Activated B cell treated with CpG ODN at 0.5 μM for 24 hours (primary cell): ENCODE measurements at regions not wholly inside any gene's neighbourhood (a gene's known extent, or its start where the extent isn't known, plus 50 kb on each side); places are given as distances from the start of the nearest gene placed in this dataset.

Experiments used
- ATAC-seq: fragments of 200-7000 bp; cut with Tn5 transposase; one replicate; pipeline ENCODE4 v1.10.0; 2021; ENCODE audit warnings: low read depth, mild to moderate bottlenecking, moderate library complexity
- CTCF ChIA-PET: fragments of 350-600 bp; sonication (Branson Sonifier 250); formaldehyde crosslinking; loops from one replicate; lab custom pipeline; 2021; ENCODE audit warnings: antibody characterized with exemption; lab: Charles Lee
- POLR2A ChIA-PET: fragments of 350-600 bp; sonication (Branson Sonifier 250); formaldehyde crosslinking; loops from one replicate; lab custom pipeline; 2021; ENCODE audit warnings: antibody characterized with exemption; lab: Charles Lee
- DNase-seq: peaks from one replicate; pipeline ENCODE4 v3.0.0; 2022
- H3K27ac Mint-ChIP-seq: one replicate; pipeline ENCODE4 v1.8.0; 2020; ENCODE audit warnings: mixed read lengths
- H3K27me3 Mint-ChIP-seq: one replicate; pipeline ENCODE4 v1.8.0; 2021; ENCODE audit warnings: mixed read lengths
- H3K36me3 Mint-ChIP-seq: one replicate; pipeline ENCODE4 v1.8.0; 2021; ENCODE audit warnings: low read depth, mixed read lengths
- H3K4me1 Mint-ChIP-seq: one replicate; pipeline ENCODE4 v1.8.0; 2021; ENCODE audit warnings: mixed read lengths
- H3K4me3 Mint-ChIP-seq: one replicate; pipeline ENCODE4 v1.8.0; 2020; ENCODE audit warnings: mild to moderate bottlenecking, mixed read lengths
- H3K9me3 Mint-ChIP-seq: one replicate; pipeline ENCODE4 v1.8.0; 2020; ENCODE audit warnings: mixed read lengths
- CTCF ChIP-seq: fragments of 200-600 bp; IDR thresholded peaks from one replicate; pipeline ENCODE4 v1.8.0; 2022; ENCODE audit warnings: antibody characterized with exemption, mild to moderate bottlenecking
- intact Hi-C: fragments of 100-400 bp; cut with micrococcal nuclease; formaldehyde crosslinking; loops from one replicate; pipeline ENCODE4 v1.15.1; 2024

- no peak overlapping the region for H3K4me3 Mint-ChIP-seq
- CTCF ChIA-PET: no interaction called here
- POLR2A ChIA-PET: no interaction called here
- H3K4me1 Mint-ChIP-seq: no peaks in the 10 kb centered on the region
- ATAC-seq (no peak), DNase-seq (no peak)
- no peak overlapping the region for H3K27ac Mint-ChIP-seq
- intact Hi-C loops: no loop called here
- no peaks in the 10 kb centered on the region for H3K27me3 Mint-ChIP-seq
- H3K9me3 Mint-ChIP-seq: peaks cover 9% of the 10 kb centered on the region
- H3K36me3 Mint-ChIP-seq: no peaks in the 10 kb centered on the region
- TF ChIP-seq CTCF: no peak
Measured at GRCh38 chr13:50412046-50412617, 396.9 kb downstream of the KCNRG start.

DNA sequence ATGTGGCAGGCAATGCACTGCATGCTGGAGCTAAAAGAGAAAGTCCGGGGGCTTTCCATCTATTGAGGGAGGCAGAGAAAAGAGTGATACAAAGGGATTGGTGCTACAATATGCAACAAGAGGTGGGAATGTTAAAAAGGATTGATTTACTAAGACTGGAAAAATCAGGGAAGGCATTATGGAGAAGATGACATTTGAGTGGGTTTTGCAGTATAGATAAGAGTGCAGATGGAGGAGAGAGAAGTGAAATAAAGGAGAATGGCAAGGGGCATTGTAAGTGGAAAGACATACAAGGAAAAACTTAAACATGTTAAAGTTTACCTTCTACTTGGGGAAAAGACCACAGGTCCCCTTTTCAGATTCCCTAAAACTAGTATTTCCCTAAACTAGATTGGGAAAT, 399.4 kb downstream of the KCNRG start:
- no peaks in the 10 kb centered on the region for H3K4me1 Mint-ChIP-seq
- POLR2A ChIA-PET: no interaction called here
- CTCF ChIA-PET: no interaction called here

GRCh38 chr13:50415428-50415827, 400.2 kb downstream of the KCNRG start:
- CTCF ChIA-PET: no interaction called here
- H3K4me3 Mint-ChIP-seq: no peak overlapping the region

More for the DNA sequence above, 399.4 kb downstream of the KCNRG start:
- no peak overlapping the region for H3K27ac Mint-ChIP-seq
- H3K27me3 Mint-ChIP-seq: no peaks in the 10 kb centered on the region
- peaks cover 9% of the 10 kb centered on the region for H3K9me3 Mint-ChIP-seq
- H3K4me3 Mint-ChIP-seq: no peak overlapping the region
- no peaks in the 10 kb centered on the region for H3K36me3 Mint-ChIP-seq
- intact Hi-C loops: no loop called here
- no peak for TF ChIP-seq CTCF
- no peak for DNase-seq
- no peak for ATAC-seq

DNA sequence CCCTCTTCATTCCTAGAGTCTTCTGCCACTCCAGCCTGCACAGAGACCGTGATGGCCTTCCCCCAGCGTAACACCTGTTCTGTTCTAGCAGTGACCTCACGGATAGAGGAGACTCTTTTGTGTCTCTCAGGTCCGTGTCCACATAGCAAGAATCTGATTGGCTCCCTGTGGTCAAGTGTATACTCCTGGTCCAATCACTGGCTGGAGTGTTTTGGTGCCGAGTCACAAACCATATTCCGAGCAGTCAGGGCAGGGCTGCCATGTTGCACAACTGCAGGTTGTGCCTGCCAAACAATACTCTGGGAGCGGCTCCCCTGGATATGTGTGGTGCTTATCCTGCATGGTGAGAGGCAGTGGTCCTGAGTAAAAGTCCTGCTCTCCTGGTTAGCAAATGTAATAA, 402.4 kb downstream of the KCNRG start:
- H3K9me3 Mint-ChIP-seq: peaks cover 9% of the 10 kb centered on the region
- no peak overlapping the region for H3K4me3 Mint-ChIP-seq
- no peak overlapping the region for H3K27ac Mint-ChIP-seq
- no peak for ATAC-seq
- ChIA-PET CTCF (no interaction called here), POLR2A (no interaction called here)
- no peak for DNase-seq
- H3K27me3 Mint-ChIP-seq: no peaks in the 10 kb centered on the region
- peaks cover 6% of the 10 kb centered on the region for H3K4me1 Mint-ChIP-seq
- no peaks in the 10 kb centered on the region for H3K36me3 Mint-ChIP-seq
- TF ChIP-seq CTCF: no peak
- intact Hi-C loops: no loop called here

More at GRCh38 chr13:50415428-50415827, 400.2 kb downstream of the KCNRG start:
- Mint-ChIP-seq H3K9me3 (peaks cover 9% of the 10 kb centered on the region), H3K4me1 (no peaks in the 10 kb centered on the region), H3K36me3 (no peaks in the 10 kb centered on the region), H3K27me3 (no peaks in the 10 kb centered on the region), H3K27ac (no peak overlapping the region)
- DNase-seq: no peak
- no peak for ATAC-seq
- intact Hi-C loops: no loop called here
- TF ChIP-seq CTCF: no peak
- POLR2A ChIA-PET: no interaction called here

DNA sequence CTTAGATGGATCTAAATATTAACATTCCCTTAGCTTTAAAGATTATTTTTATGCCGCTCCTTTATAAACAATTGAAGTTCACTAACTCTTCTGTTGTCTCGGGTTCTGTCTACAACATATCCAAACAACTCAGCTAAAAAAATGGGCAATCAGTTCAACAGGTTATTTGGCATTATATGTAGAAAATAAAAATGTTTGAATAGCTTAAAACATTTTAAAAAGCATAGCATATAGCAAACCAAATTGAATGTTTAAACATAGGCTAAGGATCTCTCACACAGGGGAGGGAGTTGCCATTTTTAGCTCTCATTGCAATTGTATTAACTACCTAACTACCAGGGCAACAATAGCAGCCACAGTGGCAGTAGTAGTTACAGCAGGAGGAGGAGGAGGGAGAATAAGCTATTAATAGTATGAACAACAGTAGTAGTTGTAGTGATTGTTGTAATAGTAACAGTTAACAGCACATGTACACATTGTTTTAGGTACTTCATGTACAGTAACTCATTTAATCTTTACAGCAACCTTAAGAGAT, 404.2 kb downstream of the KCNRG start:
- CTCF ChIA-PET: interaction anchor here (0.7 kb wide), 1 partner anchor 422 kb away, joined by 3 read pairs; the partner anchor contains the start of gene TRIM13
- Mint-ChIP-seq H3K27ac (no peak overlapping the region), H3K9me3 (peaks cover 9% of the 10 kb centered on the region), H3K4me1 (peaks cover 7% of the 10 kb centered on the region), H3K36me3 (no peaks in the 10 kb centered on the region), H3K4me3 (no peak overlapping the region), H3K27me3 (no peaks in the 10 kb centered on the region)
- TF ChIP-seq CTCF: no peak
- intact Hi-C loops: no loop called here
- POLR2A ChIA-PET: interaction anchor here (0.9 kb wide), 1 partner anchor 252 kb away, joined by 3 read pairs; no protein-coding TSS in a partner anchor
- no peak for ATAC-seq
- no peak for DNase-seq
